ENCODE measurements at regions not wholly inside any gene's neighbourhood (a gene's known extent, or its start where the extent isn't known, plus 50 kb on each side); places are given as distances from the start of the nearest gene placed in this dataset.

DNA sequence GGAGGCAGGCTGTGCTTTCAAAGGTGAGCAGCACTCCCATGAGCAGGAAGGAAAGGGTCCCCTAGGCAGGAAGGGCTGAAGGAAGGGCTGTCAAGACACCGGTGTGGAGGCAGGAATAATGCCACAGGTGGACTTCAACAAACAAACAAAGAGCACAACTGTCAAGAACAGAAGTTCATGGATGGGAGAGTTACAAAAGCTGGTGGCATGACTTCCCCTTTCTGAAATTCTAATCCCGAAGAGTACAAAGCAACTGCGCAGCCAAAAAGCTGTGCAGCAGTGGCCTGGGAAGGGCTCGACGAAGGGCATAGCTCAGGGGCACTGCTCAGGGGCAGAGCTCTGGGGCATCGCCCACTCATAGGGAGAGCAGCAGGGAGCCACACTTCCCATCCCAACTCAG is 582.3 kb upstream of the DIPK2B start:
- Histone ChIP-seq H3K4me3 (no peak overlapping the region), H3K4me1 (no peaks in the 10 kb centered on the region), H3K9me3 (no peaks in the 10 kb centered on the region), H3K27ac (no peak overlapping the region), H3K36me3 (no peaks in the 10 kb centered on the region), H3K27me3 (no peaks in the 10 kb centered on the region)
- TF ChIP-seq, protein P1, sequence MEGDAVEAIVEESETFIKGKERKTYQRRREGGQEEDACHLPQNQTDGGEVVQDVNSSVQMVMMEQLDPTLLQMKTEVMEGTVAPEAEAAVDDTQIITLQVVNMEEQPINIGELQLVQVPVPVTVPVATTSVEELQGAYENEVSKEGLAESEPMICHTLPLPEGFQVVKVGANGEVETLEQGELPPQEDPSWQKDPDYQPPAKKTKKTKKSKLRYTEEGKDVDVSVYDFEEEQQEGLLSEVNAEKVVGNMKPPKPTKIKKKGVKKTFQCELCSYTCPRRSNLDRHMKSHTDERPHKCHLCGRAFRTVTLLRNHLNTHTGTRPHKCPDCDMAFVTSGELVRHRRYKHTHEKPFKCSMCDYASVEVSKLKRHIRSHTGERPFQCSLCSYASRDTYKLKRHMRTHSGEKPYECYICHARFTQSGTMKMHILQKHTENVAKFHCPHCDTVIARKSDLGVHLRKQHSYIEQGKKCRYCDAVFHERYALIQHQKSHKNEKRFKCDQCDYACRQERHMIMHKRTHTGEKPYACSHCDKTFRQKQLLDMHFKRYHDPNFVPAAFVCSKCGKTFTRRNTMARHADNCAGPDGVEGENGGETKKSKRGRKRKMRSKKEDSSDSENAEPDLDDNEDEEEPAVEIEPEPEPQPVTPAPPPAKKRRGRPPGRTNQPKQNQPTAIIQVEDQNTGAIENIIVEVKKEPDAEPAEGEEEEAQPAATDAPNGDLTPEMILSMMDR (IDR thresholded peaks at IDR 0.05): no peak
- DNase-seq (no peak), ATAC-seq (no peak)
- intact Hi-C loops (cut with DNase I): no loop called here

- ATAC-seq: peak; percentile 66
- Histone ChIP-seq H3K27ac (no peak overlapping the region), H3K4me1 (no peaks in the 10 kb centered on the region), H3K36me3 (no peaks in the 10 kb centered on the region), H3K9me3 (no peaks in the 10 kb centered on the region), H3K27me3 (no peaks in the 10 kb centered on the region), H3K4me3 (no peak overlapping the region)
- no peak for DNase-seq
- intact Hi-C loops (cut with DNase I): no loop called here
- TF ChIP-seq, protein P1 (IDR thresholded peaks at IDR 0.05): peak; percentile 16
Observed at GRCh38 chrX:45781901-45782553, 581.4 kb upstream of the DIPK2B start.

DNA sequence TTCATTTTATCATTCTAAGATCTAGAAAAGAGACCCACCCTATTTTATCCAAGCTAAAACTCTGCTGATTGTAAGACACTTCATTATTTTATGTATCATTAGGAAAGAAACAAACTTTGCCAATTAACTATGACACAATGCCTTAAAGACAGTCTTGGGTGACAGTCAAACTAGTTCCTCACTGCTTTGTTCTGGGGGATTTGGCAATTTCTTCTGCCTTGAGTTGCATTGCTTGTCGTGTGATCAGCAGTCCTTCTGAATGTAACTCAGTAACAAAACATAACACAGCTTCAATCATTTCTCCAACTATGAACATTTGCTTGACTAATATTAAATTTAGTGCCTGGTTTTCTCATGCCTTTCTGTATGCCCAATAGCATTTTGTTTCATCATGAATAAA is 577.9 kb upstream of the DIPK2B start:
- H3K4me1 ChIP-seq: no peaks in the 10 kb centered on the region
- intact Hi-C loops (cut with DNase I): no loop called here

GRCh38 chrX:45777366-45777765 is 576.7 kb upstream of the DIPK2B start:
- intact Hi-C loops (cut with DNase I): no loop called here
- Histone ChIP-seq H3K36me3 (no peaks in the 10 kb centered on the region), H3K4me3 (no peak overlapping the region), H3K4me1 (no peaks in the 10 kb centered on the region), H3K27me3 (no peaks in the 10 kb centered on the region), H3K9me3 (no peaks in the 10 kb centered on the region), H3K27ac (no peak overlapping the region)
- DNase-seq (no peak), ATAC-seq (no peak)
- TF ChIP-seq, protein P1 (IDR thresholded peaks at IDR 0.05): no peak

More for the DNA sequence above, 577.9 kb upstream of the DIPK2B start:
- TF ChIP-seq, protein P1 (IDR thresholded peaks at IDR 0.05): no peak
- no peak overlapping the region for H3K4me3 ChIP-seq
- H3K36me3 ChIP-seq: no peaks in the 10 kb centered on the region
- H3K27me3 ChIP-seq: no peaks in the 10 kb centered on the region
- ATAC-seq (peak; percentile 50), DNase-seq (no peak)
- no peaks in the 10 kb centered on the region for H3K9me3 ChIP-seq
- H3K27ac ChIP-seq: no peak overlapping the region

DNA sequence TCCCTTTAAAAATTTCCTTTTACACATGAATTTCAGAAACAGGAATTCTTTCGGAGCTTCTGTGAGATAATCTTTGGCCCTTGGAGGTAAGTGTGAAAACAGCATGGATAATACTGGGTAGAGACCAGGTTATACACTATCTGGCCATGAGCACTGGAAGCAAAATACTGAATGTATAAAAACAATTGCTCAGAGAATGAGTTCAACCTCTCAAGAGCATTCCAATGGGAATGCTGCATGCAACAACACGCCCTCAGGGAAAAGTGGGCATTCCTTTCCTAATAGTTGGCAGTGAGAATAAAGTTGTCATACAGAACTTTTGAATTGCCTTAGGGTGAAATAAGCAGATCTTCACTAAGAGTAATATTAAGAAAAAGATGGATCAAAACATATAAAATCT is 574.8 kb upstream of the DIPK2B start:
- ATAC-seq: no peak
- Histone ChIP-seq H3K27me3 (no peaks in the 10 kb centered on the region), H3K4me3 (no peak overlapping the region), H3K36me3 (no peaks in the 10 kb centered on the region), H3K4me1 (no peaks in the 10 kb centered on the region), H3K9me3 (no peaks in the 10 kb centered on the region), H3K27ac (no peak overlapping the region)
- no peak for DNase-seq
- TF ChIP-seq, protein P1 (IDR thresholded peaks at IDR 0.05): no peak
- intact Hi-C loops (cut with DNase I): no loop called here

DNA sequence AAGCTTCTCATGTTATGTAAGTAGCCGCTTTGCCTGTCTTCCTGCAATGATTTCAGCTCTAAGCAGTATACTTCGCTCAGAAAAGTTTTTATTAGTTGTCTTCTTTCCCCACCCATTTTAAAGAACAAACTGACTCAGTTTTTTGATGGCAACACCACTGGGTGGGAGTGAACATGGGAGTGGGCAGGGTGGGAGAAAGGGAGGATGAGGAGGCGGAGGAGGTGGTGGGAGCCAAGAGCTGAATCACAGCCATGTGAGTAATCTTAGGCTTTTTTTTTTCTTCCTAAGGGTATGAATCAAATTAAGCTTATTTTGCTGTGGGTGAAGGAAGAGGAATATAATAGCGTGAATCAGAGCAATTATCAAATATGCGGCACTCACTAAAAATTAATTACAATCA is 574.3 kb upstream of the DIPK2B start:
- H3K4me3 ChIP-seq: no peak overlapping the region
- intact Hi-C loops (cut with DNase I): no loop called here
- DNase-seq (no peak), ATAC-seq (peak; percentile 15)
- H3K27me3 ChIP-seq: no peaks in the 10 kb centered on the region
- H3K9me3 ChIP-seq: no peaks in the 10 kb centered on the region
- H3K36me3 ChIP-seq: no peaks in the 10 kb centered on the region
- no peak overlapping the region for H3K27ac ChIP-seq
- no peaks in the 10 kb centered on the region for H3K4me1 ChIP-seq
- TF ChIP-seq, protein P1 (IDR thresholded peaks at IDR 0.05): no peak

All from upper lobe of right lung (tissue), 1 donor.